HG02938 (cell line): ENCODE measurements at regions not wholly inside any gene's neighbourhood (a gene's known extent, or its start where the extent isn't known, plus 50 kb on each side); places are given as distances from the start of the nearest gene placed in this dataset.
A peak's percentile ranks its signal among the peaks of the same experiment; 100 is the strongest.

Experiments used
- ATAC-seq: cut with Tn5 transposase; IDR thresholded peaks from one replicate; pipeline ENCODE4 v1.9.1; 2021; ENCODE audit warnings: mild to moderate bottlenecking, moderate library complexity; ENCODE audit not compliant: unreplicated experiment

GRCh38 chr1:83813576-83813975 is 185.4 kb downstream of the TTLL7 start:
- ATAC-seq, result no peak

- ATAC-seq, result no peak
These were observed 188.8 kb downstream of the TTLL7 start for GRCh38 chr1:83810144-83810543.

- no peak for ATAC-seq
These were observed 190.4 kb downstream of the TTLL7 start for GRCh38 chr1:83808536-83808935.

- ATAC-seq, result no peak
These were observed 191.1 kb downstream of the TTLL7 start for GRCh38 chr1:83807821-83808220.

GRCh38 chr1:83807231-83807630 is 191.7 kb downstream of the TTLL7 start:
- no peak for ATAC-seq

- no peak for ATAC-seq
These were observed 193.0 kb downstream of the TTLL7 start for GRCh38 chr1:83805921-83806320.

GRCh38 chr1:83802460-83803152 is 196.3 kb downstream of the TTLL7 start:
- no peak for ATAC-seq

GRCh38 chr1:83802023-83802422 is 196.9 kb downstream of the TTLL7 start:
- no peak for ATAC-seq

- no peak for ATAC-seq
These were observed 198.9 kb downstream of the TTLL7 start for GRCh38 chr1:83800066-83800465.

- ATAC-seq, result no peak
These were observed 199.3 kb downstream of the TTLL7 start for GRCh38 chr1:83799594-83799993.

GRCh38 chr1:83798965-83799364 is 200.0 kb downstream of the TTLL7 start:
- ATAC-seq, result no peak

- ATAC-seq, result no peak
These were observed 202.5 kb downstream of the TTLL7 start for GRCh38 chr1:83796409-83796808.

- peak; percentile 95 for ATAC-seq
These were observed 204.5 kb downstream of the TTLL7 start for GRCh38 chr1:83794384-83794783.

GRCh38 chr1:83791821-83792437 is 207.0 kb downstream of the TTLL7 start:
- no peak for ATAC-seq

- ATAC-seq, result no peak
These were observed 208.5 kb downstream of the TTLL7 start for GRCh38 chr1:83790446-83790845.

GRCh38 chr1:83787246-83787998 is 211.5 kb downstream of the TTLL7 start:
- ATAC-seq, result no peak

- ATAC-seq, result no peak
These were observed 217.3 kb downstream of the TTLL7 start for GRCh38 chr1:83781667-83782066.

GRCh38 chr1:83779565-83779964 is 219.4 kb downstream of the TTLL7 start:
- ATAC-seq, result no peak

- no peak for ATAC-seq
These were observed 221.2 kb downstream of the TTLL7 start for GRCh38 chr1:83777758-83778101.

- no peak for ATAC-seq
These were observed 221.8 kb downstream of the TTLL7 start for GRCh38 chr1:83776913-83777757.

GRCh38 chr1:83775977-83776603 is 222.8 kb downstream of the TTLL7 start:
- ATAC-seq, result no peak
